GM19351 (cell line): ENCODE measurements at regions not wholly inside any gene's neighbourhood (a gene's known extent, or its start where the extent isn't known, plus 50 kb on each side); places are given as distances from the start of the nearest gene placed in this dataset.
A peak's percentile ranks its signal among the peaks of the same experiment; 100 is the strongest.
"Not testable (repeated sequence)": the region's sequence is repeated elsewhere in the genome, so short reads cannot be mapped to it uniquely, and the experiment has no call there.

Source experiments
- ATAC-seq: cut with Tn5 transposase; IDR thresholded peaks from one replicate; pipeline ENCODE4 v1.9.1; 2021; ENCODE audit warnings: mild to moderate bottlenecking, moderate library complexity; ENCODE audit not compliant: unreplicated experiment

DNA sequence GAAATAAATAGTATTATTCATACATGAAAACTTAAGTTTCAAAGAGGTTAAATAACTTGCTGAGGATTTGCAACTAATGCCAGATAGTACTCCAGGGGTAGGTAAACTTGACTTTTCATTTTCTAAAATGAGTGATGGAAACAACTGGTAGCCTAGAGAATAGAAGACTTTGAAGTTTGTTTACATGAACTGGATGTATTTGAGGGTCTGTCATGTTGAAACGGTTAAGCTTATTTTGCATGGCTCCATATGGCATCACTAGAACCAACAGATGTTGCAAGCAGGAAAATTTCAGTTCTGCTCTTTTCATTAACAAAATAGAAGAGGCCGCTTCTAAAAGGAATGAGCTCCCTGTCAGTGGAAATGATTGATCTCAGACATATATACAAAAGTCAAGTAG lies 105.1 kb upstream of the SGCD start:
- no peak for ATAC-seq

GRCh38 chr5:156223547-156223946 lies 103.4 kb upstream of the SGCD start:
- no peak for ATAC-seq

DNA sequence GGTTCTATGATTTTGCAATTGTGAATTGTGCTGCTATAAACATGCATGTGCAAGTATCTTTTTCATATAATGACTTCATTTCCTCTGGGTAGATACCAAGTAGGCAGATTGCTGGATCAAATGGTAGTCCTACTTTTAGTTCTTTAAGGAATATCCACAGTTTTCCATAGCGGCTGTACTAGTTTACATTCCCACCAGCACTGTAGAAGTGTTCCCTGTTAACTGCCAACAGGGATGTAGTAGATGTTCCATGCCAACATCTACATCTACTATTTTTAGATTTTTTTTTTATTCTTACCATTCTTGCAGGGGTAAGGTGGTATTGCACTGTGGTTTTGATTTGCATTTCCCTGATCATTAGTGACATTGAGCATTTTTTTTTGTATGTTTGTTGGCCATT lies 100.5 kb upstream of the SGCD start:
- not testable (repeated sequence) for ATAC-seq

- ATAC-seq: no peak
These were observed 96.1 kb upstream of the SGCD start for GRCh38 chr5:156230887-156231286.

DNA sequence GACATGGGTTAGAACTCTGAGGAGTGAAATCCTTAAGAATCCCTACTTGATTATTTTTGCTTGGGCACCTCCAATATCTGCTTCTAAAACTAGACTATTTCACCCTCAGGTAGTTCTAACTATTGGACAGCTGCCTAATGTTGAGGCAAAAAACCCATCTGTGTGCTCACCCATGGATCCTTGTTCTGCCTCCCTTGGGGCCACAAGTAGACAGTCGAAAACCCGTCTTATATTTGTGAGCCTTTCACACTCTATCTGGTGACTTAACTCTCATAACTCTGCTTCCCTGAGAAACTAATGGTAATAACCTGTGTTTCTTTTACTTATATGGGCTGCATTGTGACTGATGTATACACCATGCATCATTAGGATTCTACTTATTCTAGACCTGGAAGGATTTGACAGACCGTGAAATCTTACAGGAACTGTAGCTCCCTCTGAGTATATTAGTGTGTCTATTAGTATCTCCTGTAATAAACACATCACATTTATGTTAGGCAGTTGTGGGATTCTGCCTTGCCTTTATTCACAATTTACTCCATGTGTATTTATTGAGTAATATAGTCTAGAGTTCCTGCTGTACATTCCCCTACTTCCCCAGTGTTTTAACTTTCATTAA lies 94.6 kb upstream of the SGCD start:
- no peak for ATAC-seq

DNA sequence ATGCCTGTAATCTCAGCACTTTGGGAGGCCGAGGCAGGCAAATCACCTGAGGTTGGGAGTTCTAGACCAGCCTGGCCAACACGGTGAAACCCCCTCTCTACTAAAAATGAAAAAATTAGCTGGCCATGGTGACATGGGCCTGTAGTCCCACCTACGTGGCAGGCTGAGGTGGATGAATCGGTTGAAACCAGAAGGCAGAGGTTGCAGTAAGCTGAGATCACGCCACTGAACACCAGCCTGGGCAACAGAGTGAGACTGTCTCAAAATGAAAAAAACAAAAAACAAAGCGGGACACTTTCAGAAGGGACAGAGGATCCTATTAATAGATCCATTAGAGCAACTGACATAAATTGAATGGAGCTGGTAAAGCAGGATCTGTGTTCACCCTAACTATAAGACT lies 89.6 kb upstream of the SGCD start:
- peak; percentile 75 for ATAC-seq

DNA sequence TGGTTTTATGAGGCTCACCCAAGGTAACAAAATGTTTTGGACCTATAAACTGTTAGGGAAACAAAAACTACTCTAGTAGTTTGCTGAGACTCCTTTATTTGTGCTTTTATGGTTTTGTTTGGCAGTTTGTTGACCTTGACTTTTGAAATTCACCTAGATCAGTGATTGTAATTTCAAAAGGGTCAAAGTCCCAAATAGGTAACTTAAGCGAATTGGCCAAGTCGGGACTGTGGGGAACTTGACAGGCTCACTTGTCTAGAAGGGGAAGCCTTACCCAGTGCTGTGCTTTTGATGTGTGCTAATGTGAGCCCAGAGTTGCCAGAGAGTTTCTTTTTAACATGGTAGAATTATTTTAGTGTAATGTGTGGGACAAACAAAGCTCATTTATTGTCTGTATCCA lies 87.2 kb upstream of the SGCD start:
- no peak for ATAC-seq

- ATAC-seq: no peak
These were observed 86.5 kb upstream of the SGCD start for GRCh38 chr5:156240414-156240813.

DNA sequence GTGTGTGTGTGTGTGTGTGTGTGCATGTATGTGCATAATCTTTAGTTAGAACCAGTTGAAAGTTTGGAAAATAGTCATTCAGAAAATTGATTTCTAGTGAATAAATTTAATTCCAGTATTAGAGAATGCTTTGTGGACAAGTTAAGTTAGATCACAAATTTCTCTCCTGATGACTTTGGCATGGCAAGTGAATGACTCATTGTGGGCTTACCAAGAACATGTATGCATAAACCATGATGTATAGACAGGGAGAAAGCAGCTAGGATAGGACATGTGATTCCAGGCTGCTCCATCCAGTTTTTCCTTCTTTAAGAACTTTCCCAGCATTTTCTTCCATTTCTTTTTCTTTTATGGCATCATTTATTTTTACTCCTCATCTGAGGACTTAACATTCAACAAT lies 85.7 kb upstream of the SGCD start:
- no peak for ATAC-seq

- no peak for ATAC-seq
These were observed 81.1 kb upstream of the SGCD start for GRCh38 chr5:156245895-156246294.

- no peak for ATAC-seq
These were observed 75.9 kb upstream of the SGCD start for GRCh38 chr5:156251076-156251475.

DNA sequence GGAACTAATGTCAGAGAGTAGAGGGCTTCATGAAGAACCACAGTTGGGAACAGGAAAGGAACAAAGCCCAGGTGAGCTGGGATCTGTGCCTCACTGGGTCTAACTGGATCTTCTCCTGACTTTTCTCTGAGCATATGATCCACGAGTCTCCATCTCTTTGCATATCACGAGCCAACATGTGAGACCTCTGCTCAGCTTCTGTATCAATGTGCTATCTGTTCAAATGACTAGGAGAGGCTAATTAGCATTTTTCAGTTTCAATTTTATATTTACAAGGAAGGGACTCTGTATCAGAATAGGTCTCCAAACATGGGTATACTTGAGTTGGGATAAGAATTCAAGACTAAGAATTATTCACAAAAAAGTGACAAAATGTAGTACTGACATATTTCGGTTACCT lies 73.8 kb upstream of the SGCD start:
- ATAC-seq: no peak

- no peak for ATAC-seq
These were observed 72.8 kb upstream of the SGCD start for GRCh38 chr5:156254196-156254595.

DNA sequence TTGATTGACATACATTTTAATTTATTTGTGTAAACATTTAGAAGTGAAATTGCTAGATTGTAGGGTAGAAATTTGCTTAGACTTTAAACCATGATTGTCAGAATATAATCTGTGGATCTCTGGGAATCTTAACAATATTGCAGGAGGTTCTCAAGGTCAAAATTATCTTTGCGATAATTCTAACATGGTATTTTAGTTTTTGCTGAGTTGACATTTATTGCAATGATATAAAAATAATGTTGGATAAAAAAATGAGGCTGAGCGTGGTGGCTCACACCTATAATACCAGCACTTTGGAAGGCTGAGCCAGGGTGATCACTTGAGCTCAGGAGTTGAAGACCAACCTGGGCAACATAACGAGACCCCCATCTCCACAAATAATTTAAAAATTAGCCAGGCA lies 70.3 kb upstream of the SGCD start:
- no peak for ATAC-seq

DNA sequence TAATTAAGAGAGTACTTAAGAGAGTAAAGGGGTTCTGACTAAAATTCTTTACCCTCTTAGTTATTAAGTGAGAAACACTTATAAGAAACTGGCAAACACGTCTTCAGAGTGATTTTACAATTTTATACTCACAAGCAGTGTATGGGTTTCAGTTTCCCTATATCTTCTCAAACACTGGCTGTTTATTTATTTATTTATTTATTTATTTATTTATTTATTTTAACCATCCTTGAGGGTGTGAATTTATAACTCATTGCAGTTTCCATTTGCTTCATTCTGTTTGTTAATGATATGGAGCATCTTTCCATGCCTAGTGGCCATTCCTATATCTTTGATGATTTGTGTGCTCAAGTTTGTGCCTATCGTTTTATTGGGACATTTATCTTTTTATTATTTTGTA lies 68.0 kb upstream of the SGCD start:
- no peak for ATAC-seq

DNA sequence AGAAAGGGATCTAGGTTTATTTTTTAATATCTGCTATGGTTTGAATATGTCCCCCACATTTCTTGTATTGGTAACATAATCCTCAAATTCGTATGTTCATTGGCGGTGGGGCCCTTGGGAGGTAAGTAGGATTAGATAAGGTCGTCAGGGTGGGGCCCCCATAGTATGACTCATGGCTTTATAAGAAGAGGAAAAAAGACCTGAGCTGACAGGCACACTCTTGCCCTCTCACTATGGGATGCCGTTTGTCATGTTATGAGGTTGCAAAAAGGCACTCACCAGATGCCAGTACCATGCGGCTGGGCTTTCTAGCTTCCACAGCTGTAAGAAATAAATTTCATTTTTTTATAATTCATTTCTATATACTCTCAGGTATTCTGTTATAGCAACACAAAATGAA lies 67.3 kb upstream of the SGCD start:
- no peak for ATAC-seq

DNA sequence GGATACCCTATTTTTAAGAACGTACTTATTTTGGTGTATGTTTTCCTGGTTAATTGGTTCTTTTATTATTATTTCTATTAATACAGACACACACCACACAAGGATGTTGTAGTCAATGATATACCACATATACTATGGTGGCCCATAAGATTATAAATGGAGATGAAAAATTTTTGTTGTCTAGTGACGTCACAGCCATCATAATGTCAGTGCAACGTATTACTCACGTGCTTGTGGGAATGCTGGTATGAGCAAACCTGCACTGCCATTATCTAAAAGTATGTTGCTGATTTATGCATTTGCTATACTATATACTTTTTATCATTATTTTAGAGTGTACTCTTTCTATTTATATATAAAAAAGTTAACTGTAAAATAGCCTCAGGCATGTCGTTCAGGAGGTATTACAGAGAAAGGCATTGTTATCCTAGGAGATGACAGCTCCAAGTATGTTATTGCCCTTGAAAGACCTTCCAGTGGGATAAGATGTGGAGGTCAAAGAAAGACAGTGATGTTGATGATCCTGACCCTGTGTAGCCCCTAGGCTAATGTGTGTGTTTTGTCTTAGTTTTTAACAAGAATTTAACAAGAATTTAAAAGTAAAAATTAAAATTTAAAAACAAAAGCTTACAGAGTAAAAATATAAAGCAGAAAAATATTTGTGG lies 65.6 kb upstream of the SGCD start:
- no peak for ATAC-seq

DNA sequence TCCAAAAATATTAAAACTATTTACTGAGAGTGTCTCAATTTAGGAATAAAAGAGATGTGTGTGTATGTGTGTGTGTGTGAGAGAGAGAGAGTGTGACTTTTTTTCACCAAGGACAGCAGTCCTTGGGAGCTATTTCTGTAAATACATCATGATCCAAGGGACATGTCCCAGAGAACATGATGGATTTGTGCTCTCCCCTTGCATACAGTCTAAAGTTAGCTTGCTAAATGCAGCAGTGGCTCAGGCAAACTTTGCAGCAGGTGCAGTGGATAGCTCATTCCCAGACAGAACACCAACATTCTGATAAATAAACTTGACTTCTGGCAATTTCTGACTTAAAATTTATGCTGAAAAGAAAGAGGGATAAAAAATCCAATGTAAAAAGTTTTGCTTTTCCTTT lies 55.4 kb upstream of the SGCD start:
- no peak for ATAC-seq

- no peak for ATAC-seq
These were observed 54.8 kb upstream of the SGCD start for GRCh38 chr5:156272139-156272538.

- no peak for ATAC-seq
These were observed 53.6 kb upstream of the SGCD start for GRCh38 chr5:156273325-156273724.

- no peak for ATAC-seq
These were observed 52.5 kb upstream of the SGCD start for GRCh38 chr5:156274453-156274852.
